AG09309 (cell line): ENCODE measurements at regions not wholly inside any gene's neighbourhood (a gene's known extent, or its start where the extent isn't known, plus 50 kb on each side); places are given as distances from the start of the nearest gene placed in this dataset.

Source experiments
- DNase-seq: peaks from one replicate; pipeline ENCODE4 v3.0.0-alpha.2; 2010; ENCODE audit warnings: low read depth
- H3K4me3 ChIP-seq: 2 replicates; pipeline ENCODE4 v1.5.1; 2011; ENCODE audit warnings: mild to moderate bottlenecking, low read depth, low read length, moderate library complexity; ENCODE audit not compliant: control insufficient read depth
- CTCF ChIP-seq: IDR thresholded peaks from 2 replicates; pipeline ENCODE4 v1.5.1; 2011; ENCODE audit warnings: mild to moderate bottlenecking, low read depth, low read length, inconsistent platforms; ENCODE audit not compliant: insufficient read depth, control insufficient read depth; ENCODE audit errors: missing control alignments

DNA sequence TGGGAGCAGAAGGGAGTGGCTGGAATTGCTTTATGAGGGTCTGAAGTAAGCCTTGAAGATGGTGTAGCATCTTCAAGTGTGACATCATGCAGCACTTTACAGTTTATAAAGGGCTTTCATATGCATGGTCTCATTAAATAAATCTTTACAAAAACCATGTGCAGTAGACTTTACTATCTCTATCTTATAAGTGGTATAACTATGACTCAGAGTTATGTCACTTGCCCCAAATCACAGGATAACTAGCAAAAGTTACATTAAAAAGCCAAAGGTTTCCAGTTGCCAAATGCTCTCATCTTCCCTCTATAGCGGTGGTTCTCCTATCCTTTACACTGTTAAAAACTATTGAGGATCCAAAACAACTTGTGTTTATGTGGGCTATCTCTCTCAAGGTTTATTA lies 687.7 kb upstream of the MARCKS start:
- no peak overlapping the region for H3K4me3 ChIP-seq
- no peak for TF ChIP-seq CTCF
- DNase-seq = no peak

- DNase-seq = no peak
- no peak for TF ChIP-seq CTCF
Observed at GRCh38 chr6:113170454-113170853, 686.7 kb upstream of the MARCKS start.

DNA sequence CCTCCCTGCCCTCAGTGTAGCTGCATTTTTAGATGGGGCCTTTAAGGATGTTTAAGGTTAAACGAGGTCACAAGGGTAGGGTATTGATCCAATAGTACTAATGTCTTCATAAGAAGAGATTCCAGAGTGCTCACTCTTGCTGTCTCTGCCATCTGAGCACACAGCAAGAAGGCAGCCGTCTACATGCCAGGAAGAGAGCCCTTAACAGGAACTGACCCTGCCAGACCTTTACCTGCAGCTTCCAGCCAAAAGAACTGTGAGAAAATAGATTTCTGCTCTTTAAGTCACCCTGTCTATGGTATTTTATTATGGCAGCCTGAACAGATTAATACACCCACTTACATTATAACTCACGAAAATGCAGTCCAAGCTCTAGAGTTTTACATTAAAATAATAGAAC lies 685.3 kb upstream of the MARCKS start:
- TF ChIP-seq CTCF = no peak
- H3K4me3 ChIP-seq = no peak overlapping the region
- DNase-seq = no peak

More at GRCh38 chr6:113170454-113170853, 686.7 kb upstream of the MARCKS start:
- H3K4me3 ChIP-seq = no peak overlapping the region

- TF ChIP-seq CTCF = no peak
- DNase-seq = no peak
- H3K4me3 ChIP-seq = no peak overlapping the region
Observed at GRCh38 chr6:113172531-113172966, 684.6 kb upstream of the MARCKS start.

DNA sequence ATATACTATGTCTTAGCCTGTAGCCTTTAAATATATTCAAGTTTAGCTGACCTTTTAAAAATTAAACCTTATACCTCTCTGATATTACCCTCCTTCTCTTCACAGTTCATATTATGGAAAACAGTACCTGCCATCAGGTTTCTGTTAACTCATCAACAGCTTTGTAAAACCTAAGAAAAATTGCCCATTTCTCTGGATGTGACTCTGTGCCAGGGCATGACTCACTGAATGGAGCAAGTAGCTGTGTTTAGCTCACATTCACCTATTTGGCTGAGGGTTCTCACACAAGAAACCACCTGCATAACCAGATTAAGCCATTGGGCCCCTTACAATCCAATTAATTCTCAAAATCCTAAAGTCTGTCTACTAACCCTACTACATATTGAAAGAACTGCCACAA lies 678.8 kb upstream of the MARCKS start:
- no peak for TF ChIP-seq CTCF
- no peak for DNase-seq
- H3K4me3 ChIP-seq = no peak overlapping the region

DNA sequence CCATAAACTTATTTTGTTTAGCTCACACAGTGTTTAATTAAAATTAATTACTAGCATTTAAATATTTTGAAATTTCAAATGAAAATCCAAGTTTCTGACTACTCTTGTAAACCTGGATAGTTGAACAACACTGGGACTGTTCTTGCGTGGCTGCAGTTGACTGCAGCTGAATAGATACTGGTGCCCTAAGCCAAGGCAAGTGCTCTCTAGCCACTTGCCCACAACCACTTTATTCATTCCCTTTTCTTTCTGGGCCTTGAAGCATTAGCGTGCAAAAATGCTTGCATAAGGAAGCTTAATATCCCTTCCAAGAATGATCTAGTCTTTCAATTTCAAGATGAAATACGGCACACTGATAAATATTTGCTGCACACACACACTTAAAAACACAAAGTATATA lies 676.0 kb upstream of the MARCKS start:
- H3K4me3 ChIP-seq = no peak overlapping the region
- DNase-seq = no peak
- no peak for TF ChIP-seq CTCF
